Hematopoietic multipotent progenitor cell treated with erythropoietin and hydrocortisone succinate and interleukin-3 and kit ligand, for 8 days (in vitro differentiated cells): ENCODE measurements at regions not wholly inside any gene's neighbourhood (a gene's known extent, or its start where the extent isn't known, plus 50 kb on each side); places are given as distances from the start of the nearest gene placed in this dataset.

Experiments
- DNase-seq: peaks from one replicate; pipeline ENCODE4 v3.0.0-alpha.2; 2015

GRCh38 chr15:31247404-31247803, 79.2 kb upstream of the KLF13 start:
- no peak for DNase-seq

GRCh38 chr15:31248263-31248662, 78.4 kb upstream of the KLF13 start:
- no peak for DNase-seq

GRCh38 chr15:31248951-31249350, 77.7 kb upstream of the KLF13 start:
- DNase-seq: no peak

DNA sequence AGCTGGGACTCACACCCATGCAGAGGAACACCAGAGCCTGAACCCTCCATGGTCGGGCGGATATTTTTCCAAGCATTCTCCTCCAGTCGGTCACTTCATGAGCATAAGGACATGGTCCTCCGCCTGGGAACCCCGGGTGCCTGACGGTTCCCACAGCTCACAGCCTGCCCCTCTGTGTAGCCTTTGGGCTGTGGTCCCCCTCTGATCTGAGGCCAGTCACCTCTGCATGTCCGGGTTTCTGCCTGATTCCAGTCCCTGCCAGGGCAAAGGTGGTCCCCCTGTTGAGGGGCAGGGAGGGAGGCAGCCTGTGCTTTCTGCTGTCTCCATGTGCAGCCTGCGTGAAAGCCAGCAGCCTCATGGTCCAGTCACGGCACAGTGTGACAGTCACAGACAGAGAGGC, 76.6 kb upstream of the KLF13 start:
- DNase-seq: no peak

- DNase-seq: no peak
These were observed 75.5 kb upstream of the KLF13 start for GRCh38 chr15:31251165-31251564.

DNA sequence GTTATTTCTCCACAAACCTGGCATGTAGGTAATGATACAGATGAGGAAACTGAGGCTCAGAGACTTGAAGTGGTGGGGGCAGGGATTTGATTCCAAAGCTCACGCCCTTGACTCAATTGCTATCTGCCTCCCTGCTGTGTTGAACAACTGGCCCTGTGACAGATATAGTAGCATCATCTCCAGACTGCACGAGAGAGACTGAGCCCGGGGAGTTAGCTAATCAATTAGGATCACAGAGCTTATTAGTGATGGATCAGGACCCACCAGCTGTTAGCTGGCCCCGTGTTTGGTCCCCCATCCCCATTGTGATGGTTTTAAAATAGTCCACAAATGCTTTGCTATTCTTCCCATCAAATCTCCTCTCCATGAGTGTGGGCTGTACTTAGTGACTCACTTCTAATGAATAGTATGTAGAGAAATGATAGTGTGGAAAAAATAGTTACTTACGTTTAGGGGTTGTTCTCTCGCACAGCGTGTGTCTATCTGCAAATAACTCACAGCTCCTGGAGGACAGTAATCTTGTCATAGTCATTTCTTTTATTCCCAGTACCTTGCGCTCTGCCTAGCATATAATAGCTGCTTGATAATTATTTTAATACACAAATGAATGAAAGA, 74.4 kb upstream of the KLF13 start:
- DNase-seq: no peak

DNA sequence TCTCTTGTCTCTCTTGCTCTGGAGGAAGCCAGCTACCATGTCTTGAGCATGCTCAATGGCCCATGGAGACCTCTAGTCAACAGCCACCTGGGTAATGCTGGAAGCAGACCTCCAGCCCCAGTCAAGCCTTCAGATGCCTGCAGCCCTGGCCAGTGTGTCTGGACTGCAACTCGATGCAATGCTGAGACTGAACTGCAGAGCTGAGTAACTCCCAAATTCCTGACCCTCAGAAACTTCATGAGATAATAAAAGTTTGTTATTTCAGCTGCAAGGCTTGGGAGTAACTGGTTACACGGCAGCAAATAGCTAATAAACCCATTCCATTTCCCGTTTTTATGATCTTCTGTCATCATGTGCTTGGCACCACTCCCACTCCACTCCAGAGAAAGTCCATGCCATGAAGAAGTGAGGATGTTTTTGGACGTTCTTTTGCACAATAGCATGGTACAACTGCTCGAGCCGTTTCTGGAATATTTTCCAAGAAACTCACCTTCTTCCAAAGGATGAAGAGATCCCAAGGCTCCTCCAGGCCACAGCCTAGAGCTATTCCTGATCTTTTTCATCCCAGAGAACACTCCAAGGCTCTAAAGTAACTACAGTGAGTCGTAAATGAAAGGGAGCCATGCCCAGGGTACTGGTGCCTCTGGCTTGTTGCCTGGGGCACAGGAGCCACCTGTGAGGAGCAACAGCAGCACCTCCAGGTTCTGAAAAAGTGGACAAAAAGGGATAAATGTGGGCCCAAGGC, 72.0 kb upstream of the KLF13 start:
- no peak for DNase-seq

DNA sequence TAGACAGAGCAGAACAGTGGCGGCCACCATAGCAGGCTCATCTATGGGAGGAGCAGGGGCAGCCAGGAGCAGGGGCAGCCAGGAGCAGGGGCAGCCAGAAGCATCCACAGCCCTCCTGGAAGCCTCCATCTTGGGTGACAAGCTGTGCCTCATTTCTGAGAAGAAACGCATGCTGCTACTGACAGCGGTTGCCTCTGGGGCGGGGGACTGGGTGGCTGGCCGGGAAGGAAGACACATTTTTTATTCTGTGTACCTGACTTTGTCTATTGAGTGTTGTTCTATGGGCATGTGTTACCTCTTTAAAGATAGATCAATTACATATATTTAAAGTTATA, 71.5 kb upstream of the KLF13 start:
- DNase-seq: no peak

GRCh38 chr15:31255732-31256377, 70.8 kb upstream of the KLF13 start:
- no peak for DNase-seq

DNA sequence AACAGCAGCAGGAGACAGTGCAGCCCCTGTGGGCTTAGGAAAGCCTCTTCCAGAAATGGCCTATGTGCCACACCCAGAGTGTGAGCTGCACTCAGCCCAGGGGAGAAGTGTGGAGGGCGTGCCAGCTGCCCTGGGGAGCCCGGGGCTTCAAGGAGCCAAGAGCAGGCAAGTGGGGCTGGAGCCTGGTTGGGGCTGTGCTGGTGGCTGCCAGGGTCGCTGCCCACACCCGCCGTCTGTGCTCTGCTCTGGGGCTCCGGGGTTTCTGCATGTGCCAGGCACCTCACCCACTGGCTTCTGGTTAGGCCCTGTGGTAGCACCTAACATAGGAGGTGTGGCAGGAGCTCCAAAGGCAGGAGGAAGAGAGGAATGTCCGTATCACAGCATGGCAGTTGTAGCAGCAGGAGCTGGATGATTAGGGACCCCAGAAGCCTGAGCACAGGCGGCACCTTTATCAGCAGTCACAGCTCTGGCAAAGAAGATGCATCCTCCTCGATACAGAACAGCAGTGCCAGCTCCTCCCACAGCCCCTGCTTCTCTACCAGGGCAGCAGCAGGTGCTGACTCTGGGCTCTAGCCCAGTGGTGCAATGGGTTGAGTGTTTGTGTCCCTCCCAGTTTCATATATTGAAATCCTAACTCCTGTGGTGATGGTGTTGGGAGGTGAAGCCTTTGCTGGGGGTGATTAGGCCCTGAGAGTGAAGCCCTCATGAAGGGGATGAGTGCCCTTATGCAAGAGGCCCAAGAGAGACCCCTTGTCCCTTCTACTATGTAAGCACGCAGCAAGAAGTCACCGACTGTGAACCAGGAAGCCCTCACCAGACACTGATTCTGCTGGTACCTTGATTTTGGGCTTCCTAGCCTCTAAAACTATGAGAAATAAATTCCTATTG, 70.0 kb upstream of the KLF13 start:
- peak; percentile 99 for DNase-seq

DNA sequence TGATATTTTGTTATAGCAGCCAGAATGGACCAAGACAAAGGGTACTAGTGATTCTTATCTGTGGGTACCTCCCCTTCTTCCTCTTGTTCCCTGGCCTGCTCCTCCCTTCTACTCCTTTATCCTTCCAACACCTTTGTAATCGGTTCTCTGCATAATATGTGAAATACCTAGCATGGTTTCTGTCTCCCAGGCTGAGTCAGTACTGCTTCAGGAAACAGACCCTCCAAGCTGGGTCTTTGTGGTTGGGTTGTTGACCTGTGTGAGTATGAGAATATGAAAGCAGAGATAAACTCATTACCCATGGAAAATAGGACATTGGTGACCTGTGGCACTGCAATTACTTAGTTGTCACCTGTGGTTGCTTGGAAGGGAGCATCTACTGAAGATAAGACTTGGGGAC, 69.3 kb upstream of the KLF13 start:
- peak; percentile 53 for DNase-seq

- peak; percentile 34 for DNase-seq
These were observed 68.4 kb upstream of the KLF13 start for GRCh38 chr15:31258260-31258659.

- peak; percentile 31 for DNase-seq
These were observed 66.9 kb upstream of the KLF13 start for GRCh38 chr15:31259562-31260252.

DNA sequence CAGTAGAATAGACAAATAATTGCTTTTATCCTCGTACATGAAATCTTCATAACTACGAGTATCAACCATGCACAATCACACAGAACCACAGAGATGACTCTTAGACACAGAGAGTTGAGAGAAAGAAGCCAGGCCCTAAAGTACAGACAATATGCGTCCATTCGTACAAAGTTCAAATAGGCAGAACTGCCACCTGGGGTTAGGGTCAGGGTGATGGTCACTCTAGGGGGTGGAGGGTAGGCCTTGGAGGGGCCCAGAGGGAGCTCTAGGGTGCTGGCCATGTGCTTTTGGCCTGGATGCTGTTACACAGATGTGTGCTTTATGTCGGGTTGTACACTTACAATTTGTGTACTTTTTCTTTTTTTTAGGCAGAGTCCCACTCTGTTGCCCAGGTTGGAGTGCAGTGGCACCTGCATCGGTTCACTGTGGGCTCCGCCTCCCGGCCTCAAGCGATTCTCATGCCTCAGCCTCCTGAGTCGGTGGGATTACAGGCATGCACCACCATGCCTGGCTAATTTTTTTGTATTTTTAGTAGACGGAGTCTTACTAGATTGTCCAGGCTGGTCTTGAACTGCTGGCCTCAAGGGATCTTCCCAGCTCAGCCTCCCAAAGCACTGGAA, 65.9 kb upstream of the KLF13 start:
- no peak for DNase-seq

DNA sequence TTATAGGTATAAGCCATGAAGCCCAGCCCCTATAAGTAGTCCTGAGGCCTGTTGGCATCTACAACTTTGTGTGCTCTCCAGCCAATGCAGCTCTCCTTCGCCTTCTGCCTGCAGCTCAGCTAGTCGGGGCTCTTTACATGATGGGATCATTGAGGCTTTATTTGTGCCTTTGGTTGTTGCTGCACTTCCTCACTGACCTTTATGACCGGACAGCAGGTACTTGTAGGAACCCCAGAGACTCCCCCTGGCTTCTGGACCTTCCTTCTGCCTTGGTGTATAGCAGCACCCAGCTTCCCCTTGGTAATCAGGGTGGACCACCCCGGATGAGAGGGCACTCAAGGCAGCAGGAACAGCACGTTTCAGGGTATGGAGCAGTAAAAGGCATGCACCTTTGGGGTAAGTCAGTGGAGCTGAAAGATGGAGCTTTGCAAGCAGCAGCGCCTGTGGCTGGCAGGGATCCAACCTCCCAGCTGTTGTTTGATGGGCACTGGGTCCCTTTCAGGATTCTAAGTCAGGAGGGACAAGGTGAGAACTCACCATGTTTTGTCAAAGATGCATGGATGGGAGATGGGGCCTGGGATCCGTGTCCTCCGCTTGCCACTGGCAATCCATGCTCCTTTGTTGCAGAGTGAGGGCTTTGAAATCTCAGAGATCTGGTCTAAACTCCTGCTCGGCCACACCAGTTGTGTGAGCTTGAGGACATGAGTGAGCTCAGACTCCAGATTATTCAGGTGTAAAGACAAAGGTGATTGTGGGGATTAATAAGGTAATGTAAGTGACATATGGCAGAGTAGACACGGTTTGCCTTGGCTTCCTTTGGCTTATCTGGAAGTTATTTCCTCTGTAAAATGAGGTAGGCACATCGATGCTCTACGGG, 65.1 kb upstream of the KLF13 start:
- no peak for DNase-seq

DNA sequence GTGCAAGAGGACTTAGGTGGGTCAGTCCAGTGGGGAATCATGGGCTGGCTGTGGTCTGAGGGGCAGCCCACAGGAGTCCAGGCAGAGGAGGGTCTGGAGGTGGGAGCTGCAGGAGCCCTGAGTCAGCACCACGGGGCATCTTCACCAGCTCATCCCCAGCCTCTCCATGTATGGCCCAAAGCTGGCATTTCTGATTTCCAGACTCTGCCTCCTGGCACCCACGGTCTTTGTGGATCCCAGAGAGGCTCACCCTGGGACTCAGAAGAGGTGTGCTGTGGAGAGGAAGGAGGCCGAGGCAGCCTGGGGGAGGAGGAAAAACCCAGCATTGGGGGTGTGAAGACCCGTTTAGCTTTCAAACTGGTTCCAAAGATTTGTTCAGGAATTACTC, 64.5 kb upstream of the KLF13 start:
- no peak for DNase-seq

- peak; percentile 74 for DNase-seq
These were observed 63.5 kb upstream of the KLF13 start for GRCh38 chr15:31262901-31263671.

- peak; percentile 93 for DNase-seq
These were observed 62.7 kb upstream of the KLF13 start for GRCh38 chr15:31263751-31264558.

DNA sequence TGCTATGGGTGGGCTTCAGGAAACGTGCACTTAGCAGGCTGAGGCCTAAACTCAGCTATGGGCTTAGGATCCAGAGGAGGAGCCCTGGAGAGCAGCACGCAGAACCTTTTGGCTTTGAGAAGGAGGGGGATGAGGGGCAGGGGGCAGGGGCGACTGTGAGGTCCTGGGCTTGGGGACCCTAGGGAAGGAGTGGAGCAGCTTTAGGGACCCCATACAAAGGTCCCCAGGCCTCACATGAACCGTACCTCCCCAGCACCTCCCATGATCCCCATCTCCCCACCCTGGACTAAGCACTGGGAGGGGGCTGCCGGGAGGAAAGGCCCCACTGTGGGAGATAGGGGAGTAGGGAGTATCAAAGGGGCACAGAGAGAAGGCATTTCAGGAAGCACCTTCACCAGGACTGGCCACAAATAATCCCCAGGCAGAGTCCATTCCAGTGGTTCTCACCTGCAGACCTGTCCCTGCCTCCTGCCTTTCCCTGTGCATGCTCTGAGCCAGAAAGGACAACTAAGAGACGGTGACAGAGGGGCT, 62.0 kb upstream of the KLF13 start:
- DNase-seq: no peak
